ENCODE measurements at regions not wholly inside any gene's neighbourhood (a gene's known extent, or its start where the extent isn't known, plus 50 kb on each side); places are given as distances from the start of the nearest gene placed in this dataset.

DNA sequence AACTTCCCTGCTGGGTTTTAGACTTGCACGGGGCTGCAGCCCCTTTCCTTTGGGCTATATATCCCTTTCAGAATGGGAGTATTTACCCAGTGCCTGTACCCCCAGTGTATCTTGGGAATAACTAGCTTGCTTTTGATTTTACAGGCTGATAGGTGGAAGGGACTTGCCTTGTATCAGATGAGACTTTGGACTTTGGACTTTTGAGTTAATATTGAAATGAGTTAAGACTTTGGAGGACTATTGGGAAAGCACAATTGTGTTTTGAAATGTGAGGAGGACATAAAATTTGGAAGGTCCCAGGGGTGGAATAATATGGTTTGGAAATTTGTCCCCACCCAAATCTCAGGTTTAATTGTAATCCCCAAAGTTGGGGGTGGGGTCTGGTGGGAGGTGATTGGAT lies 393.8 kb upstream of the KIF2B start:
- no peak for TF ChIP-seq POLR2A (IDR thresholded peaks at IDR 0.05)
- TF ChIP-seq, protein P1, sequence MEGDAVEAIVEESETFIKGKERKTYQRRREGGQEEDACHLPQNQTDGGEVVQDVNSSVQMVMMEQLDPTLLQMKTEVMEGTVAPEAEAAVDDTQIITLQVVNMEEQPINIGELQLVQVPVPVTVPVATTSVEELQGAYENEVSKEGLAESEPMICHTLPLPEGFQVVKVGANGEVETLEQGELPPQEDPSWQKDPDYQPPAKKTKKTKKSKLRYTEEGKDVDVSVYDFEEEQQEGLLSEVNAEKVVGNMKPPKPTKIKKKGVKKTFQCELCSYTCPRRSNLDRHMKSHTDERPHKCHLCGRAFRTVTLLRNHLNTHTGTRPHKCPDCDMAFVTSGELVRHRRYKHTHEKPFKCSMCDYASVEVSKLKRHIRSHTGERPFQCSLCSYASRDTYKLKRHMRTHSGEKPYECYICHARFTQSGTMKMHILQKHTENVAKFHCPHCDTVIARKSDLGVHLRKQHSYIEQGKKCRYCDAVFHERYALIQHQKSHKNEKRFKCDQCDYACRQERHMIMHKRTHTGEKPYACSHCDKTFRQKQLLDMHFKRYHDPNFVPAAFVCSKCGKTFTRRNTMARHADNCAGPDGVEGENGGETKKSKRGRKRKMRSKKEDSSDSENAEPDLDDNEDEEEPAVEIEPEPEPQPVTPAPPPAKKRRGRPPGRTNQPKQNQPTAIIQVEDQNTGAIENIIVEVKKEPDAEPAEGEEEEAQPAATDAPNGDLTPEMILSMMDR (IDR thresholded peaks at IDR 0.05 in 4 of 5, conservative IDR thresholded peaks at IDR 0.05 in 1 of 5): no peak
- H3K4me1 ChIP-seq: no peaks in the 10 kb centered on the region
- H3K27me3 ChIP-seq: no peaks in the 10 kb centered on the region
- DNase-seq (no peak), ATAC-seq (no peak)
- intact Hi-C loops (cut with DNase I; ENCODE audit: low total_unique reads) (no loop called here), in situ Hi-C loops (cut with MboI; ENCODE audit: low sequenced_read_pairs in 4 of 4) (no loop called here)
- H3K4me3 ChIP-seq: no peak overlapping the region
- no peaks in the 10 kb centered on the region for H3K36me3 ChIP-seq
- no peak overlapping the region for H3K27ac ChIP-seq
- no peaks in the 10 kb centered on the region for H3K9me3 ChIP-seq

DNA sequence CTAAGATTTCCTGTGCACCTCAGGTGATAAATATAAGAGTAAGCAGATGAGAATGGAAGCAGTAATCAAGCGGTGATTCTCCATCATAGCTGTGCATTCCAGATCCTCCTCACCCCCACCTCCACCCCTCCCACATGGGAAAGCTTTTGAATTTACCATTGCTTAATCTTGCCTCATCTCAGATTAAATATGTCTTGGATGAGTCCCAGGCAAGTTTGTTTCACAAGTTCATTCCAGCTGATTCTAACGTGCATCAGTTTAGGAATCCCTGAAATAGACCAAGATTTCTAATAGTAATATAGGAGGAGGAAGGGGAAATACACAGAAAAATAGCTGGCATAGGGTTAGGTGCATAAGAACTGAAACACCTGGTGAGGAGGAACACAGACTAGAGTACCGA lies 396.2 kb upstream of the KIF2B start:
- DNase-seq (no peak), ATAC-seq (no peak)
- Histone ChIP-seq H3K27me3 (no peaks in the 10 kb centered on the region), H3K9me3 (no peaks in the 10 kb centered on the region), H3K4me3 (no peak overlapping the region), H3K27ac (no peak overlapping the region), H3K36me3 (no peaks in the 10 kb centered on the region), H3K4me1 (no peaks in the 10 kb centered on the region)
- intact Hi-C loops (cut with DNase I; ENCODE audit: low total_unique reads): no loop called here
- in situ Hi-C loops (cut with MboI; ENCODE audit: low sequenced_read_pairs in 4 of 4): no loop called here
- no peak for TF ChIP-seq POLR2A (IDR thresholded peaks at IDR 0.05)
- TF ChIP-seq, protein P1 (IDR thresholded peaks at IDR 0.05 in 4 of 5, conservative IDR thresholded peaks at IDR 0.05 in 1 of 5): no peak

DNA sequence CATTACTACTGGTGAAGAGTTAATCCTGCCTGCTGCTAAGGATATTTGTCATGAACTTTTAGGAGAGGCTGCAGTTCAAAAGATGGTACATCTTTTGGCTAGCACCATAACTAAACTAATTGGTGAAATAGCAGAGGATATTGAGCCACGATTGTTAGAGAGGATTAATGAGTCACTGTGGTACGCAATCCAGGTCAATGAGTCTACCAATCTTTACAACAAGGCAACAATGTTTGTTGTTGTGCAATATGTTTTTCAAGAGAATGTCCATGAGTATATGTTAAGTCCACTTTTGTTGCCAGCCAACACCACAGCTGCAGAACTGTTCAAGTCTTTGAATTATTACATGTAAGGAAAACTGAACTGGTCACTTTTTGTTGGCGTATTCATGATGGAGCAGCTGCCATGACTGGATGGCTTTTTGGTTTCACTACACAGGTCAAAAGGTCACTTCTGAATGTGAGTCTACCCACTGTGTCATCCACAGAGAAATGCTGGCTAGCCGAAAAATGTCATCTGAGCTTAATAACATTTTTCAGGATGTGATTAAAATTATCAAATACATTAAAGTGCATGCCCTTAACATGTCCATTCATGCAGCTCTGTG lies 402.6 kb upstream of the KIF2B start:
- in situ Hi-C loops (cut with MboI; ENCODE audit: low sequenced_read_pairs in 4 of 4): no loop called here
- no peak for ATAC-seq
- no peak for DNase-seq
- intact Hi-C loops (cut with DNase I; ENCODE audit: low total_unique reads): no loop called here
- Histone ChIP-seq H3K4me1 (no peaks in the 10 kb centered on the region), H3K27me3 (no peaks in the 10 kb centered on the region), H3K9me3 (no peaks in the 10 kb centered on the region), H3K4me3 (no peak overlapping the region), H3K27ac (no peak overlapping the region), H3K36me3 (no peaks in the 10 kb centered on the region)
- TF ChIP-seq, protein P1 (IDR thresholded peaks at IDR 0.05 in 4 of 5, conservative IDR thresholded peaks at IDR 0.05 in 1 of 5): no peak
- TF ChIP-seq POLR2A (IDR thresholded peaks at IDR 0.05): no peak

DNA sequence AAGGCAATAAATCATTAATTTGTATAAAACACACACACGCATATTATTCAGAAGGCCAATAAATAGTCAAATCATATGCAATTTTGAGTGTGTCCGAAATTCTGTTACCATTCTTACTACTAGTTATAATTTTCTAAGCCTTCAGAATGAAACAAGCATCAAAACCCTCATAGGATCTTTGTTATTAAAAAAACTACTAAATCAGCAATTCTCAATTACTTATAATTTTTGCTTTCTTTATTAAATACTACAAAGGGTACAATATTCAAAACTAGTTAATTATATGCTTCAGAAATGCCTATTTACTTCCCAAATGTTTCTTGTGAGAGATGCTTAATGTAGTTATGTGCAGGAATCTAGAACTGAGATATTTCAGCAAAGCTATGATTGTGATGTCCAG lies 413.1 kb upstream of the KIF2B start:
- Histone ChIP-seq H3K9me3 (peaks cover 0 to 3% (median 0%) of the 10 kb centered on the region in 3 donors), H3K4me1 (no peaks in the 10 kb centered on the region), H3K27ac (no peak overlapping the region), H3K4me3 (no peak overlapping the region), H3K36me3 (no peaks in the 10 kb centered on the region), H3K27me3 (no peaks in the 10 kb centered on the region)
- intact Hi-C loops (cut with DNase I; ENCODE audit: low total_unique reads) (no loop called here), in situ Hi-C loops (cut with MboI; ENCODE audit: low sequenced_read_pairs in 4 of 4) (loop anchor here in 1 of 4 donors (10.0 kb wide), 1 partner anchor 55 kb away; no protein-coding TSS in a partner anchor)
- ATAC-seq (no peak), DNase-seq (no peak)
- TF ChIP-seq, protein P1 (IDR thresholded peaks at IDR 0.05 in 4 of 5, conservative IDR thresholded peaks at IDR 0.05 in 1 of 5): no peak
- TF ChIP-seq POLR2A (IDR thresholded peaks at IDR 0.05): no peak

DNA sequence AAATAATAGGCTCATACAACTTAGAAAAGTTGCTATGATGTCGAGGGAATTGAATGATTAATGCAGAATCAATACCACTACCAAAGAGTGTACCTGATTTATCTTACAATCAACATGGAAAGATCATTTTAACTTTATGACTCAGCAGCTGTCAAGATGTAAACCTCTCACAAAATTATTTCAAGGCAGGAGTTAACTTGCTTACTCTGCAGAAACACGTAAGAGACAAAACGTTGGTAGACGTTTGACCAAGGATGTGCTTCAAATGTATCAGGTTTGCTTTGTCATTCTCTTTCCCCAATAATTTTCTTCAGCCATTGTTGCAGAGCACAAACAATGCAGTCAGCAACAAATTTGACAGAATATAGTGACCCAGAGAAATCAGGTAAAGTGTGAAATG lies 415.8 kb upstream of the KIF2B start:
- no peak overlapping the region for H3K27ac ChIP-seq
- intact Hi-C loops (cut with DNase I; ENCODE audit: low total_unique reads): no loop called here
- TF ChIP-seq, protein P1 (IDR thresholded peaks at IDR 0.05 in 4 of 5, conservative IDR thresholded peaks at IDR 0.05 in 1 of 5): no peak
- TF ChIP-seq POLR2A (IDR thresholded peaks at IDR 0.05): no peak
- no peak overlapping the region for H3K4me3 ChIP-seq
- ATAC-seq (no peak), DNase-seq (no peak)
- H3K9me3 ChIP-seq: peaks cover 0 to 4% (median 0%) of the 10 kb centered on the region in 3 donors
- no peaks in the 10 kb centered on the region for H3K36me3 ChIP-seq
- no peaks in the 10 kb centered on the region for H3K4me1 ChIP-seq
- no peaks in the 10 kb centered on the region for H3K27me3 ChIP-seq
- in situ Hi-C loops (cut with MboI; ENCODE audit: low sequenced_read_pairs in 4 of 4): loop anchor here in 1 of 4 donors (10.0 kb wide), 1 partner anchor 58 kb away; no protein-coding TSS in a partner anchor
